ENCODE measurements at regions not wholly inside any gene's neighbourhood (a gene's known extent, or its start where the extent isn't known, plus 50 kb on each side); places are given as distances from the start of the nearest gene placed in this dataset.

- Histone ChIP-seq H3K27ac (ENCODE audit: low read depth in 1 of 2, low read length in 2 of 2) (no peak overlapping the region), H3K36me3 (ENCODE audit: control insufficient read depth in 4 of 4, insufficient read depth in 3 of 4, low read depth in 1 of 4, low read length in 3 of 4) (no peaks in the 10 kb centered on the region), H3K9ac (ENCODE audit: low read depth in 1 of 2, low read length in 2 of 2) (no peak overlapping the region), H3K9me3 (ENCODE audit: control insufficient read depth in 4 of 4, low read length in 3 of 4) (no peaks in the 10 kb centered on the region), H3K27me3 (ENCODE audit: control insufficient read depth in 4 of 4, insufficient read depth in 4 of 4, low read length in 3 of 4) (no peaks in the 10 kb centered on the region), H3K4me3 (ENCODE audit: low read depth in 1 of 3, low read length in 3 of 3) (no peak overlapping the region), H3K4me1 (ENCODE audit: control insufficient read depth in 4 of 4, insufficient read depth in 4 of 4, low read length in 3 of 4) (peaks cover 0 to 3% (median 3%) of the 10 kb centered on the region in 4 donors)
- TF ChIP-seq ZBTB33 (IDR thresholded peaks at IDR 0.05): no peak
- no peak for TF ChIP-seq RXRA (IDR thresholded peaks at IDR 0.05)
- TF ChIP-seq ATF3 (IDR thresholded peaks at IDR 0.05): no peak
- TF ChIP-seq EGR1 (IDR thresholded peaks at IDR 0.05; ENCODE audit: low read depth in 2 of 2): no peak
- TF ChIP-seq SP1 (IDR thresholded peaks at IDR 0.05): no peak
- no peak for TF ChIP-seq GABPA (IDR thresholded peaks at IDR 0.05 in 1 of 2, conservative IDR thresholded peaks at IDR 0.05 in 1 of 2)
- TF ChIP-seq YY1 (IDR thresholded peaks at IDR 0.05): no peak
- no peak for TF ChIP-seq TAF1 (conservative IDR thresholded peaks at IDR 0.05)
- TF ChIP-seq HNF4A (conservative IDR thresholded peaks at IDR 0.05): no peak
- TF ChIP-seq MAX (IDR thresholded peaks at IDR 0.05): no peak
- TF ChIP-seq JUND (IDR thresholded peaks at IDR 0.05): no peak
- no peak for TF ChIP-seq FOXA1 (IDR thresholded peaks at IDR 0.05)
- DNase-seq (ENCODE audit: low spot score): no peak
- WGBS: 93% methylated on average over 8 of the region's 8 CpGs
Observed at GRCh38 chr14:55749946-55750345, 169.9 kb downstream of the KTN1 start.

- no peak for DNase-seq (ENCODE audit: low spot score)
- 70% methylated on average over 7 of the region's 7 CpGs for WGBS
- no peak for TF ChIP-seq ATF3 (IDR thresholded peaks at IDR 0.05)
- no peak for TF ChIP-seq ZBTB33 (IDR thresholded peaks at IDR 0.05)
- TF ChIP-seq HNF4A (conservative IDR thresholded peaks at IDR 0.05): no peak
- TF ChIP-seq YY1 (IDR thresholded peaks at IDR 0.05): no peak
- no peak for TF ChIP-seq REST (IDR thresholded peaks at IDR 0.05)
- TF ChIP-seq JUND (IDR thresholded peaks at IDR 0.05): no peak
- Histone ChIP-seq H3K9me3 (ENCODE audit: control insufficient read depth in 4 of 4, low read length in 3 of 4) (no peaks in the 10 kb centered on the region), H3K36me3 (ENCODE audit: control insufficient read depth in 4 of 4, insufficient read depth in 3 of 4, low read depth in 1 of 4, low read length in 3 of 4) (no peaks in the 10 kb centered on the region), H3K27me3 (ENCODE audit: control insufficient read depth in 4 of 4, insufficient read depth in 4 of 4, low read length in 3 of 4) (no peaks in the 10 kb centered on the region), H3K9ac (ENCODE audit: low read depth in 1 of 2, low read length in 2 of 2) (no peak overlapping the region), H3K4me3 (ENCODE audit: low read depth in 1 of 3, low read length in 3 of 3) (no peak overlapping the region), H3K4me1 (ENCODE audit: control insufficient read depth in 4 of 4, insufficient read depth in 4 of 4, low read length in 3 of 4) (peaks cover 0 to 7% (median 5%) of the 10 kb centered on the region in 4 donors), H3K27ac (ENCODE audit: low read depth in 1 of 2, low read length in 2 of 2) (no peak overlapping the region)
Observed at GRCh38 chr14:55752580-55753390, 172.8 kb downstream of the KTN1 start.

All from liver (tissue), 7 donors.